ENCODE measurements at regions not wholly inside any gene's neighbourhood (a gene's known extent, or its start where the extent isn't known, plus 50 kb on each side); places are given as distances from the start of the nearest gene placed in this dataset.

- TF ChIP-seq EZH2phosphoT487 (IDR thresholded peaks at IDR 0.05; ENCODE audit: borderline replicate concordance) = no peak
- TF ChIP-seq POLR2AphosphoS5 (IDR thresholded peaks at IDR 0.05; ENCODE audit: low read depth, low read length) = no peak
- no peak for TF ChIP-seq EZH2 (IDR thresholded peaks at IDR 0.05)
- no peak for TF ChIP-seq REST (IDR thresholded peaks at IDR 0.05; ENCODE audit: low read depth)
- TF ChIP-seq SP1 (IDR thresholded peaks at IDR 0.05; ENCODE audit: low read depth) = no peak
- no peak for TF ChIP-seq RAD21 (IDR thresholded peaks at IDR 0.05; ENCODE audit: low read depth)
- no peak for TF ChIP-seq CEBPB (IDR thresholded peaks at IDR 0.05; ENCODE audit: low read depth)
These were observed 51.9 kb upstream of the RNF38 start (continued) for GRCh38 chr9:36451949-36452348.

- no peaks in the 10 kb centered on the region for H3K36me3 ChIP-seq (ENCODE audit: control insufficient read depth in 1 of 2, insufficient read depth in 2 of 2, low read length in 2 of 2)
- H3K9ac ChIP-seq (ENCODE audit: low read length) = no peak overlapping the region
- intact Hi-C loops (cut with micrococcal nuclease) = loop anchor here (1.0 kb wide), 1 partner anchor 43 kb away; no protein-coding TSS in a partner anchor
- DNase-seq (ENCODE audit: low read depth, low spot score) (peak; percentile 22), ATAC-seq (0 out of 2 replicates have a peak, but pooled peaks have one; percentile 49)
- no peaks in the 10 kb centered on the region; the same call in 1 of the 2 replicates for H4K20me1 ChIP-seq (ENCODE audit: insufficient read depth)
- no TSS peak for BruUV-seq (replicated peaks)
- H3K4me2 ChIP-seq (ENCODE audit: low read length) = no peak overlapping the region
- no peak overlapping the region for H3K4me3 ChIP-seq (replicated peaks in 1 of 2; ENCODE audit: low read depth in 1 of 2, low read length in 2 of 2)
- H3K27me3 ChIP-seq (ENCODE audit: insufficient read depth, low read length) = no peaks in the 10 kb centered on the region
- TF ChIP-seq RAD21 (IDR thresholded peaks at IDR 0.05; ENCODE audit: low read depth) = peak; percentile 81
- no peak for TF ChIP-seq FOSL1 (IDR thresholded peaks at IDR 0.05; ENCODE audit: low read depth)
- peak; percentile 67 to 86 (median 69) for TF ChIP-seq CTCF (IDR thresholded peaks at IDR 0.05 in 2 of 3, conservative IDR thresholded peaks at IDR 0.05 in 1 of 3; ENCODE audit: borderline replicate concordance in 1 of 3, insufficient read depth in 1 of 3, low read depth in 2 of 3, low read length in 2 of 3)
- TF ChIP-seq TCF7L2 (IDR thresholded peaks at IDR 0.05; ENCODE audit: borderline replicate concordance, extremely low read depth, insufficient read depth, insufficient read length) = no peak
- no peak for TF ChIP-seq POLR2AphosphoS5 (IDR thresholded peaks at IDR 0.05; ENCODE audit: low read depth, low read length)
- no peak for TF ChIP-seq CEBPB (IDR thresholded peaks at IDR 0.05; ENCODE audit: low read depth)
- H3K79me2 ChIP-seq (ENCODE audit: insufficient read depth, low read length) = peaks cover 4% of the 10 kb centered on the region; the same call in 1 of the 2 replicates
- H3K4me1 ChIP-seq (ENCODE audit: control insufficient read depth in 1 of 2, insufficient read depth in 2 of 2, low read length in 2 of 2) = no peaks in the 10 kb centered on the region
- no peaks in the 10 kb centered on the region for H3K9me3 ChIP-seq (ENCODE audit: control insufficient read depth in 1 of 2, insufficient read depth in 1 of 2, low read depth in 1 of 2, low read length in 2 of 2)
- CTCF ChIA-PET = interaction anchor here (0.7 to 8.1 kb wide), 9 partner anchors 9 to 496 kb away, joined by 3 to 119 read pairs (median 4); partner anchors contain the start of gene CLTA
- H3K27ac ChIP-seq (ENCODE audit: low read depth, low read length) = no peak overlapping the region
- no peaks in the 10 kb centered on the region for H3K9me2 ChIP-seq (ENCODE audit: insufficient read depth)
- H2AFZ ChIP-seq (ENCODE audit: low read depth, low read length, poor library complexity, severe bottlenecking) = no peak overlapping the region
- POLR2A ChIA-PET = interaction anchor here (1.1 kb wide), 1 partner anchor 43 kb away, joined by 7 read pairs; no protein-coding TSS in a partner anchor
- RAD21 ChIA-PET (ENCODE audit: low non-redundant PET in 1 of 2, low total read pairs in 2 of 2, uncharacterized antibody in 2 of 2, unreplicated experiment in 2 of 2) = interaction anchor here (1.0 to 2.2 kb wide), 2 partner anchors 43 kb away, joined by 11 to 13 read pairs; no protein-coding TSS in a partner anchor
These were observed 50.2 kb upstream of the RNF38 start for GRCh38 chr9:36450110-36450732.

All from HCT116 (cell line).